HS-27A (cell line): ENCODE measurements at regions not wholly inside any gene's neighbourhood (a gene's known extent, or its start where the extent isn't known, plus 50 kb on each side); places are given as distances from the start of the nearest gene placed in this dataset.

Experiments used
- DNase-seq: peaks from one replicate; pipeline ENCODE4 v3.0.0-alpha.2; 2012; ENCODE audit warnings: low read depth, missing footprints

DNA sequence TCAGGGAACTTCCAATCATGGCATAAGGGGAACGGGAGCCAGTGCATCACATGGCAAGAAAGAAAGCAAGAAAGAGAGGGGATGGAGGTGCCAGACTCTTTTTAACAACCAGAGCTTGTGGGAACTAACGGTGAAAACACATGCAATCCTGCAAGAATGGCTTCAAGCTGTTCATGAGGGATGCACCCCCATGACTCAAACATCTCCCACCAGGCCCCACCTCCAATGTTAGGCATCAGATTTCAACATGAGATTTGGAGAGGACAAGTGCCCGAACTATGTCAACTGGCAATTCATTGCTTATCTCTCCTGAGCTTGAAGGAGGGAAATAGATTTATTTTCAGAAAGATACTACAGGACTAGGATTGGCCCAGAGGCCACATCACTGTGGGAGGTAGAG lies 270.0 kb downstream of the SLC4A3 start:
- no peak for DNase-seq

DNA sequence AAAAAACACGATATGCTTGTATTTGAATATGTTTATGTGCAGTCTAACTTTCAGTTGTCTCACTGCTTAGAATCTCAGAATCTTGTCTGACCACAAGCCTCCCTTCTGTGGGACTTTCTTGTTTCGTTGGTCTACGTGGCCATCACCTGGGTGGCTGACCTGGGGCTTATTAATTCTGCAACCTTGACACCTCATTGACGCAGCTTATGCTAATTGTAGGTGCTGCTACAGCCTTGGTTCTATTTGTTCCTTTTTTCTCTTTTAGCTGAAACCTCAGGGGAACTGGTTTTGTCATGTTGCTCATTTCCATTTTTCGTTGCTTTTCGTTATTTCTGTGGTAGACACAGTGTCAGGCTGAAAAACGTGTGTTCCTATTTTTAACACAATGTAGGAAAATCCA lies 273.7 kb downstream of the SLC4A3 start:
- no peak for DNase-seq

DNA sequence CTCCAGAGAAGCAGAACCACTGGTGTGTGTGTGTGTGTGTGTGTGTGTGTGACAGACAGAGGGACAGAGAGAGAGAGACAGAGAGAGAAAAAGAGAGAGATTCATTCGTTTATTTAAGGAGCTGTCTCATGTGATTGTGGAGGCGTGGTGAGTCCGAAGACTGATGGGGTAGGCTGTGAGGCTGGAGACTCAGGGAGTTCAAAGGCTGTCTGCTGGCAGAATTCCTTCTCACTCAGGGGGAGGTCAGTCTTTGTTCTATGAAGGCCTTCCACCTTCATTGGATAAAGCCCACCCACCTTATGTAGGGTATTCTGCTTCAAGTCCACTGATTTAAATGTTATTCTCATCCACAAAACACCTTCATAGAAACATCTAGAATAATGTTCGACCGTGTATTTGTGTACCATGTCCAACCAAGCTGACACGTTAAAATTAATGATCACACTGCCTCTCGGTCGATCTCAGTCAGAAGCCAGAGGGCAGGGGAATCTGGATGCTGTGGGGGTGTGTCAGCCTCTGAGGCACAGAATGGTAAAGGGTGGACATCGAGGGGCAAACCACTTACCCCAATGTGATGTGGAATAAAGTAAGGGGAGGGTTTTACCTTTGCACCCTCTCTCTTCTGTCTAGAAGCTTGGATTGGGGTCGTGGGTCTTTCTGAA lies 275.6 kb downstream of the SLC4A3 start:
- DNase-seq: no peak

DNA sequence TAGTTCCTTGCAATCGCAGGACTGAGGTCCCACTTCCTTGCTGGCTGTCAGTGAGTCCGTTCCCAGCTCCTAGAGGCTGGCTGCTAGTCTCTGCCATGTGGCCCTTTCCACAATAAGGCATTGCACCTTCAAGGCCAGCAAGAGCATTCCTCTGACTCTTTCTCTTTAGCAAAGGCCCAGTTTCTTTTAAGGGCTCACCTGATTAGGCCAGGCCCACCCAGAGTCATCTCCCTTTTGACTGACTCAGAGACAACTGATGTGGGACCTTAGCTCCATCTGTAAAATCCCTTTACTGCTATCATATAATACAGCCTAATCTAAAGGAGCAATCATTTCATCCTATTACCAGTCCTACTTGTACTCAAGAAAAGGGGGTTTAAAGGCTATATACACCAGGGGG lies 278.2 kb downstream of the SLC4A3 start:
- no peak for DNase-seq

DNA sequence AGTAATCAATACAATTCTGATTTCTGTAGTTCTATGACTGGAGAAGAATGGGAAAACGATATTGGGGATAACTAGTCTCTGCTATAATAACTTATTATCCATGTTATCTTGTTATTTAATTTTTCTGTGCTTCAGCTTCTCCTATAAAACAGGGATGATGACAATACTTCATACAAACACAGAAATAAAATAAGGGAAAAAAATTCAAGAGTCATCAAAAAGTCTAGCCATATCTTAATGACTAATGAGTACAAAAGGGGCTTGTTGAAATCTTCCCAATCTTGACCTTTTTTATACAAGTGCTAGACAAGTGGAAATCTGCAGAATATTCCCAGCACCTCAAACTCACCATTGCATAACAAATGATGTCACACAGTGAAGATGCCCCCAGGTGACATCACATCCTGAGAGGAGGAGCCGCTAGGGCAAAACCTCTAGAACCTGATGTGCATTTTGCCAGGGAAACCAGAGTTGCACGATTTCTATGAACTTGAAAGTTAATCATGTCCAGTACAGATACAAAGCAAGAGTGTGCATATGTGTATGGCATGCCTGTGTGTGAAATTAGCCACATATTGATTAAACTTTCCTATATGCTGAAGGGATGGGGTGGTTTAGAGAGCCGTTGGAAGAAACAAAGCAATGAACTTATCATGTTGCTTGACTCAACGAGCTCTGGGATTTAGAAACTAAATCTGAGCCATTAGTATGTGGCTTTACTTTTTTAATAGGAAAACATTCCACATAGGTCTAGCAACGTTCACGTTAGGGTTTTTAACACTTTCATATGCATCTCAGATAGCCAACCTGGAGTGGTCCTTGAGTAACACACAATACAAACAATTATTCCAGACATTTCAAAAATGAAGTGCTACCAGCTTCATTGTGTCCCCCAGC lies 278.9 kb downstream of the SLC4A3 start:
- no peak for DNase-seq

DNA sequence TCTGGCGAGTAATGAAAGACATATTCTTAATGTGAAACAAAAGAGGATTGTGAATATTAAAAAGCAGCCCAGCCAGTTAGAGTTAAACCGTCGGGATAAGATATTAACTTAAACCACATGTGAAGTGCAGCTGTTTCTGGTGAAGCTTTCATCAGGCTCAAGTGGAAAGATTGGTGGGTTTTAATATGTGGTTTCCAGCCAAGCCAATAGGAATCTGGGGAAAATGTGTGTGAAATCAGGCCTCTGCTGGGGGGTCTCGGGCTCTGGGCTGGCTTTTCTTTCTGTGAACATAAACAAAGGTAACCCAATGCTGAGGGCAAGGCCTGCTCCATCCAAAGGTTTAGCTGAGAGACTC lies 279.6 kb downstream of the SLC4A3 start:
- DNase-seq: no peak

DNA sequence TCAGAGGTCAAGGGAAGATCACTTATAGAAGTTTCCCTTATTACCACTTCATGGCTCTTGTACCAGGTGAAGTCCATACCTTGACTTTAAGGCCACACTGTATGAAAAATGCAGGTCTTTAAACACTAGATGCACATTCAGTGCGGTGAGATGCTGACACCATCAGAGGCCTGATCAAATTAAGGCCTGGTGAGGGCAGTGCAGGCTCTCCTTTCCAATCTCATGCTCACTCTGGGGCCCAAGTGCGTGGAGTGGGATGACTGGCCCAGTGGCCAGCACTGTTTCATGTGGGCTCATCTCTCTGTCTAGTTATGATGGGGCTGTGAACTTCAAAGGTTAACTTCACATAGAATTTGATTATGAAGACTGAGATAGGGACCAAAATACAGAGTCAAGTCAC lies 281.1 kb downstream of the SLC4A3 start:
- DNase-seq: no peak

DNA sequence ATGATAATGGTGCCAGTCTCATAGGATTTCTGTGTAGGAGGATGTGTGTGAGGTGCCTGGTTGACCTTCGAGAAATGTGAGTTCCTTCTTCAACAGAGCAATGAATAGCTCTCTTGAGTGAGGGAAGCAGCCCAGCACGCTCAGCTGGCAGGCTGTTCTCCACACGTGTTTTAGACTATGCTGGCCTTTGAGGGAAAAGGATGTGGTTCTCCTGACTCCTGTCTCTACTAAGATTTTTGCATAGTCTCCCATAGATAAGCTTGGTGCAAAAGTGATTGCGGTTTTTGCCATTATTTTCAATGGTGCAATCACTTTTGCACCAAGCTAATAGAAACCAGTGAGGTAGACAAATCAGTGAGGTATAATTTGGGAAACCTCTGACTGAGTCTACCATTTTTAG lies 284.1 kb downstream of the SLC4A3 start:
- no peak for DNase-seq

DNA sequence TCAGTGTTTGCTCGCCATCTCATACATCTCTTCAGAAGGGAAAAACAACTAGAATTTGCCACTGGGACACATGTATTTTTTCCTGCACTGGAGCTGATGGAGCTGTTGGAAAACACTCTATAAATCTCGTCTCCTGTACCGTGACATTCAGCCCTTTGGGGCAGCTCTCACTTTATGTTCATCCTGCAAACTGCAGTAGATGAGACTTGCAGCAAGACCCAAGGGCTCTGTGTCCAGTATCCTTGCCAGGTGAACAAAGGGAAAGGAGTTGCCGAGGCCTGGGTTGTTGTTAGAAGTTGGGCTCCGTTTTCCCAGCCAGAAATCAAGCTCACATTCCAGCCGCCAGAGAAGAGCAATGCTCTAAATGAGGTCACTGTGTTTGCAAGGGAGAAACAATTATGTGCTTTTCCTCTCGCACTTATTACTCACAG lies 285.1 kb downstream of the SLC4A3 start:
- no peak for DNase-seq

DNA sequence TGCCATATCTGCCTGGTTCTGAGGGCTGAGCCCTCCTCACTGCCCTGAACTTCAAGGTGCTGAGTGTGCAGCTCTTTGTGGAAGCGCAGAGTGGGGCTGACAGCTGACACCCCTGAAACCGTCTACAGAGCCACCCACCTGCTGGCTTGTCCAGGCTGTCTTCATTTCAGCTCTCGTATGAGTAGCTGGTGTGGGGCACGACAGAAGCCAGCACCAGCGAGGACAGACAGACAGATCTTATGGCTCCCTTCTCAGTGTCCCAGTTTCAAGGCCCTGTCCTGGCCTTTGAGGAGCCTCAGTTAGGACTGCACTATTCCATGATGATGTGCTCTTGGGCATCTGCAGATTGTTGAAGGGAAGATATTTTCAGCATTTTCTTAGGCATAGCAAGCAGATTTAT lies 287.1 kb downstream of the SLC4A3 start:
- no peak for DNase-seq

DNA sequence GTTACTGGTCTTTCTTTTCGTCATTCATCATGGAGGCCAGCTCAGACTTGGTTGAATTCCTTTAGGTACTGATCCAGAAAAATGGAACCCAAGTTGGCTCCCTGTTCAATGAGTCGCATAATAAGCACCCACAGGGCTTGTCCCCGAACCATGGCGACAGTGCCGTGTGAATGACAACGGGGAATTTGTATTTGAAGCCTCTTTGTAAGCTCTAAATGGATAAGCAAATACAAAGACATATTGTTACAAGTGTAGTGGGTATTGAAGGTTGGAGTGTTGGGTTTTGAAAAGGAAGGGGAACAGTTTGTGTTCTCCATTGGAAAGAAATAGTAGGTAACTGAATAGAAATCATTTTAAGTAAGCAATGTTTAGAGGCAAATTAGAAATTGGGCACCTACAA lies 288.9 kb downstream of the SLC4A3 start:
- no peak for DNase-seq

DNA sequence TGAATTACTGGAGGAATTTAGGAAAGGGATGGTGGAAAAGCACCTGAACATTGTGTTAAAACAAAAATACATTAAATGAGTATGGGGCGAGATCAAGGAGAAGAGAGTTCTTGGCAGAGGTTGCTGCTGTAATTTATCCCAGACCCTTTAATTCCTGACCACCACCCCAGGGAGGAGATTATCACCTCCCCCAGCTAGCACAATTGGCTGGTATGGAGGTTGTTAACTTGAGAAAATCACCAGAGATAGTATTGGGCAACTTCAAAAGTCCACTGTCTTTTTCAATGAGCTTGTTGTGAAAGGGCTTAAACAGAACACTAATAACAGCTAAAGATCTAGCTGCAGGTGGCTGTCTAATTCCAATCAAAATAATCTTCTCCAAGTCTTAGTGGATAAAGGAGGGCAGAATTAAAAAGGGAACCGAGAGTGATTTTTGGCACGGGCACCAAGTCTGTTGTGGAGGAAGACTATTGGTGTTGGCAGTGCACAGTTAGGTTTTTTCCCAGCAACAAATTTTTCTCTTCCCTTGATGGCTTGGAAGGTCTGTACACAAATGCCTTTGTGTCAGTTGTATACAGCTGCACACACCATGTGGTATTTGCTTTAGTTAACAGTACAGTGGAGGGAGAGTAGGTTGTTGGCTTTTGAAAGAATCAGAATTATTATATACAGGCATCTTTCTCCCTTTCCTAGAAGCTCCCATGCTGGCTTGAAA lies 289.5 kb downstream of the SLC4A3 start:
- no peak for DNase-seq

DNA sequence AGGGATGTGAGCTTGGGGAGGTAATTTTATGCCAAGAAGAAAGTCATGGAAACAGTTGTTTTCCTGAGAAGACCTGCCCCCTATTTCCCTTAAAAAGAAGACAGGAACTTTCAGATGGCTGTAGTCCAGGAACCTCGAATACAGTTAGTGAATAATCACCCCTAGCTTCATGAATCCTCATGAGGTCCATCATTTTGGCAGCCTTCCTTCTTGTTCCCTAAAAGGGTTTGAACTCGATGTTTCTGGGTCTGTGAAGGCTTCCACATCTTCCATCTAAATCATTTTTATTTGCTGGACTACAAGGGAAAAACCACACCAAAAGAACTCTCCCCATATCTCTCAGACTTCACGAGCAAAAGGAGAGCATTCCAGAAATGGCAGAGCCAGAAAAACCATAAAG lies 290.8 kb downstream of the SLC4A3 start:
- no peak for DNase-seq

DNA sequence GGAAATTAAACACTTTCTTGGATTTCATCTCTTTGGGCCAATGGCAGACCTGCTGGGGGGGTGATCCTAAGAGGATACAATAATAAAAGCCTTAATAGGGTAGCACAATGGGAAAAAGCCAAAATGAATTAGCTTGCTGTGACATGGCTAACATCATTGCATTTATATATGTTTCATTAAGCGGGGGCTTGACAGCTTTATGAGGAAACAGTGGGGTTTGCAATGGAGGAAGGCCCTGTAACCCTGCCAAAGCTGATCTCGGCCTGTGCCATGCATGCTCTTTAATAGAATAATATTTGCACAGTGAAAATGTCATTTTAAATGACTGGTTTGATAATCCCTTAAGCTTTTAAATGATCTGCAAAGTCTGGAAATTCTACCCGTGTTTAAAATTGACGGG lies 291.5 kb downstream of the SLC4A3 start:
- no peak for DNase-seq

DNA sequence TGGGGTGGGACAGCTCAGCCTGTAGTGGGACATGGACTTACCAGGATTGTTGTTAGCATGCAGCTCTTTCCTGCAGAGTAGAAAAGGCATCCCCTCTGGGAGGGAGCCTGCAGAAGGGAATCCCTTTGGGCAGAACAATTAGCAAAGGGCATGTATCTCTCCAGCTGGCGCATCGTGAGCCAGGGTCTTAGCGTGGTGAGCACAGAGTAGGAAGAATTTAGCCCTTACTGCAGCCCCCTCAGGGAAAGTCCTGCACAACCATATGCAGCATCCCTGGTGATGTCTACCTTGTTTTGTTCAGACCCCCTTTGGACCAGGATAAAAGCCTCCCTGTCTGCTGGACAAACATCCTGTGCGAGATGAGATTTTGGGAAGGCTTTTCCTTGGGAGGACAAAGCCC lies 292.1 kb downstream of the SLC4A3 start:
- no peak for DNase-seq

DNA sequence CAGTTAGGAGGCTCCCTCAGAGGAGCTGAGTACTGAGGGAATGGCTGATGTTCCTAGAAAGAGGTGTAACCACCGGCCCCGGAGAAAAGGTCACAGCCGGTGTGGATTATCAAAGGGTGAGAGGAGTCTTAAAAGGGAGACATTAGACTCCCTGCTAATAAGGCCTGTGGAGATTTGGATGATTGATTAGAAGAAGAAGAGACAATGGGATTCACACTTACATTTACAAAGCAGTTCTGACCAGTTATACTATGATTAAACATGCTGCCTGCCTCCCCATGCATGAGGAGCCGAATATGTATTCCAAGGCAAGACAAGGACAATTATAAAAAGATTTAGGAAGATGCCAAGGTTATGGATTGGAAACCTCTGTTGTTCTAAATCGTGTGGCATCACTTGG lies 302.4 kb downstream of the SLC4A3 start:
- DNase-seq: no peak

DNA sequence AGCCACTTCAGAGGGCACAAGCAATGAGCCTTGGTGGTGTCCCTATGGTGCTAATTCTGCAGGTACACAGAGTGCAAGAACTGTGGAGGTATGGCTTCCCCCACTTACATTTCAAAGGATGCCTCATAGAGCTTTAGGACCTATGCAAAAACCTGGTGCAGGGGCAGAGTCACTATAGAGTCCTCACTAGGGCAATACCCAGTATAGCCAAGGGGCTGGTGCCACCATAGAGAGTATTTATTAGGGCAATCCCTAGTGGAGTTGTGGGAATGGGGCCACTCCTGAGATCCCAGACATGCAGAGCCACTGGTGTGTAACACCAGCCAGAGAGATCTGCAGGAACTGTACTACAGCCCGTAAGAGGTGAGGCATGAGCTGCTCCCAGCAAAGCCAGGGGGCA lies 312.2 kb downstream of the SLC4A3 start:
- DNase-seq: no peak

DNA sequence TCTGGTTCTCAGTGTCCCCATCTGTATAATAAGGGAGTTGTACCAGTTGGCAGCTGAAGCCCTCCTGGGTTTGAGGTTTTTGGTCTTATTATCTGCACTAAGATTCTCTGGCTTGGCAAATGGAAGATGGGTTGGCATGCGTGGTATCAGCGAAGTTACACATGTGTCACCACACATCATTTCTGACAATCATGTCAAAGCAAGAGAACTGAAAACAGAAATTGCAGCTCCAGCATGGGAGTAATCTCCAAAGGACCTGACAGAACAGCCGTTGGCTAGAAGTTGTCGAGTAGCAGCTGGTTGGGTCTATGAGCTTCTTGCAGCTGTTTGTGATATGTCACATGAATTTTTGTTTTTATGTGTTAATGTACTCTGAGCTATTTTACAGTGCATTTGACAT lies 317.4 kb downstream of the SLC4A3 start:
- no peak for DNase-seq

DNA sequence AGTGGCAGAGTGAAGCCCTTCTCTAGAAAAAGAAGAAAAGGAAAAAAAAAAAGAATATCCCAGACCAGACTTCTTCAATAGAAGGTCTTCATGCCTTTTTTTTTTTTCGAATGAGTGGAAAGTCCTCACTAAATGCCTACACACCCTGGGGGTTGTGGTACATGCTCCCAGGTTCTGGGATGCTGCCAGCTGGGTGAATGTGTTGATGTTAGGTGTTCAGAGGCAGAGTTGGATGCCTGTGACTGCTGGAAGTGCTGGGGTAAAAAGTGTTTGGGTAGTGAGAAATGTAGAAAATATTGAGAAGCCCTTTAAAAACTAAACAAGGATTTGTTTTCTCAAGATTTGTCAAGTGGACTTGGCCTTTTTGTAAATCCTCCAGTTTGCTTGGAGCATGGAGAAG lies 318.6 kb downstream of the SLC4A3 start:
- DNase-seq: no peak

DNA sequence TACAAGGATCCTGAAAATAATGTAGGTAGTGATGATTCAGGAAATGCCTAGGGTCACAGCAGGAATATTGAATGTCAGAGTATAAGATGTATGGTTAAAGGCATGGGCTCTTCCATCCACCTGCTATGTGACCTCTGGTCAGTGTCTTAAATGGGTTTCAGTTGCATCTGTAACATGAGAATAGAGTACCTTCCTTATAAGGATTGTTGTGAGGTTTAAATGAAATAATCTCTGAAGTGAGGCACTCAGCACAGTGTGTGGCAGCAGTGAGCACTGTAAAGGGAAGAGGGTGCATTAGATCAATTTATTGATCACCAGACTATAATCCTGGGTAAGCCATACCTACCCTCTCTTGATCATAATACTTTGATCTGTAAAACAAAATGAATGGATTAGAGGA lies 319.1 kb downstream of the SLC4A3 start:
- DNase-seq: no peak

DNA sequence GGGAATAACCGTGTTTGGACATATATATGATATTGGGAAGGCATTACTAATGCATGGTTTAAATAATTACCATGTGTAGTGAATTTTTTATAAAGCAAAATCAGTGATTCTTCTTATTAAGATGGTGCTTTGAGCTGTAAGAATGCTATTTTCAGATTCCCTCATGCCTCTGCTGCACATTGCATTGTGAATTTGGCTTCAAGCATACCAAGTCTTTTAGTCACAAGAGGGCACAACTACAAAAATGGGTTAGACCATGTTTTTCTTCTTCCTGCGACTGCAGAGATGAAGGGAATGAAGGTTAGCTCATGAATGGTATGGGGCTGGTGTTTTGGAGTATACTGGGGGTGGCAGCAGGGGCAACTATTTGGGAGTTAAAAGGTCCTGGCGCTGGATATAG lies 320.1 kb downstream of the SLC4A3 start:
- peak; percentile 33 for DNase-seq

DNA sequence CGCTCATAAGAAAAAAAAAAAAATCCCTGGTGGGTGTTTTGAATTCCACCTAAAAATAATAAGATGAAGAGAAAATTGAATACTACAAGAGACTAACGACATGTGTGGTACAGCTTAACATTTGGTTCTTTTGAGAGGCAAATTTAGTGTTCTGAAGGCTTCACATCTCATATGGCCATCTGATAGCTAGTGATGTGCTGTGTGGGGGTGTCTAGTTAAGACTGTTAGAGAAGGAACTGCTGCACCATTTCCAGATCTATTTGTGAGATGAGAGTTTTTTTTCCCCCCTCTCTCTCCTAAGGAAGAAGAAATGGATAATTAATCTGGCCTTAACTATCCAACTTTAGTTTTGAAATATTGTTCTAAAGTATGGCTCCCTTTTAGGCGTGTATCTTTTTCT lies 321.6 kb downstream of the SLC4A3 start:
- DNase-seq: no peak

DNA sequence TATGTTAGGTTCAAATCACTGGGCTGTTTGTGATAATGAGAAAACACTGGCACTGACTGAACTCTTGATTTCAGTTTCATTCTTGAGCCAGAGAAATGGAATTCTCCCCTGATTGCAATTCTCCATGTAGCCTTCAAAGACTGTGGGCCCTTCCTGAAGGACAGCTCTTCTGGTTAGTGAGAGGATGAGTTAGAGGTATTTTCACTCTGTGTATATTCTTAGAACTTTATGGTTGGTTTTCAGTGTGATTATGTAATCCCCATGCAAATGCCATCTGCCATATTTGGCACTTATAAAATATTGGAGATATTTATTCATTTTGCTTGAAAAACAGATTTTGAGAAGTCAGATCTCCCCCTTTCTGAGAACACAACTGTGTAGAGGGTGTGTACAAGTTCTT lies 323.7 kb downstream of the SLC4A3 start:
- DNase-seq: no peak
